ENCODE measurements at regions not wholly inside any gene's neighbourhood (a gene's known extent, or its start where the extent isn't known, plus 50 kb on each side); places are given as distances from the start of the nearest gene placed in this dataset.

DNA sequence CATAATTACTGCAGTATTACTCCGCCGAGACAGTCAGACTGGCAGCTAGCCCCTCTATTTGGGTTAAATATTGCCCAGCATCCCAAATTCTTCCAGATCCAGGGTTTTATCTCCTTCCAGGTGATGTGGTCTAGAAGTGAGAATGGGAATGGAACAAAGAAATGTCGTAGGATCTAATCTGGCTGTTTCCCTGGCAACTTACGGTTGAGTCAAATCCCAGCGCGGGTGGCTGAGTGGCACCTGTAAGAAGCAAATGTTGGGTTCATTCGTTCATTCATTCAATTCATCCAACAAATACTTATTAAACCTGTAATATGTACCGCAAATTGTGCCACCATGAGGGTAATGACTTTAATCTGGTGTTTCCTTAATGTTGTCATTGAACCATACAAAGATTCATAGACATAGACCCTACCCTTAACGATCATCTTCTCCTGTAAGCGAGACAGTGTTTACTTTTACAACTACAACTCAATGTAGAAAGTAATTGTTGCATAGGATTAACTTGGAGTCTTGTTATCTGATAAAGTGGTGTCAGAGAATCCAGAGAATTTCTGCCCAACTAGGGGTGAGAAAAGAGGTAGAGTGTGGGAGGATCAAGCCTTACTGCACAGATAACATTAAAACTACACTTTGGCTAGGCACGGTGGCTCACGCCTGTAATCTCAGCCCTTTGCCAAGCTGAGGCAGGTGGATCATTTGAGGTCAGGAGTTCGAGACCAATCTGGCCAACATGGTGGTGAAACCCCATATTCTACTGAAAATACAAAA lies 91.3 kb upstream of the ADGRF1 start (continued):
- TF ChIP-seq RUNX1 (IDR thresholded peaks at IDR 0.05; ENCODE audit: low read depth), result no peak
- no peak for TF ChIP-seq TRIM28 (IDR thresholded peaks at IDR 0.05)
- no peak for TF ChIP-seq PTTG1 (tag; IDR thresholded peaks at IDR 0.05; ENCODE audit: low read depth)
- no peak for TF ChIP-seq NFXL1 (CRISPR knock-in tag; IDR thresholded peaks at IDR 0.05)
- no peak for TF ChIP-seq YBX1 (IDR thresholded peaks at IDR 0.05)
- peak; percentile 66 for TF ChIP-seq SMARCE1 (IDR thresholded peaks at IDR 0.05)
- no peak for TF ChIP-seq SRF (CRISPR knock-in tag; IDR thresholded peaks at IDR 0.05)
- TF ChIP-seq ZNF780A (CRISPR knock-in tag; IDR thresholded peaks at IDR 0.05), result no peak
- no peak for TF ChIP-seq CAMTA2 (CRISPR knock-in tag; conservative IDR thresholded peaks at IDR 0.05)
- no peak for TF ChIP-seq HDAC2 (IDR thresholded peaks at IDR 0.05)
- TF ChIP-seq SOX6 (IDR thresholded peaks at IDR 0.05), result peak; percentile 70; the same call in 1 of the 2 replicates
- TF ChIP-seq CTCFL (IDR thresholded peaks at IDR 0.05; ENCODE audit: borderline replicate concordance, insufficient read depth, low read depth, low read length, poor library complexity, severe bottlenecking), result no peak
- no peak for TF ChIP-seq ESRRB (CRISPR knock-in tag; IDR thresholded peaks at IDR 0.05; ENCODE audit: borderline replicate concordance)
- no peak for TF ChIP-seq KLF13 (tag; IDR thresholded peaks at IDR 0.05; ENCODE audit: borderline replicate concordance, low read depth)
- no peak for TF ChIP-seq ZNF586 (CRISPR knock-in tag; conservative IDR thresholded peaks at IDR 0.05)
- TF ChIP-seq PML (IDR thresholded peaks at IDR 0.05; ENCODE audit: low read length), result no peak
- TF ChIP-seq TGIF2 (CRISPR knock-in tag; IDR thresholded peaks at IDR 0.05), result no peak
- no peak for TF ChIP-seq GATAD2A (IDR thresholded peaks at IDR 0.05)
- TF ChIP-seq KDM1A (IDR thresholded peaks at IDR 0.05), result peak; percentile 90 to 91
- TF ChIP-seq GTF2E2 (tag; IDR thresholded peaks at IDR 0.05), result no peak
- TF ChIP-seq SAFB (IDR thresholded peaks at IDR 0.05; ENCODE audit: borderline replicate concordance, low read depth, low read length), result no peak
- TF ChIP-seq ZNF217 (CRISPR knock-in tag; IDR thresholded peaks at IDR 0.05), result no peak
- TF ChIP-seq ELF4 (CRISPR knock-in tag; IDR thresholded peaks at IDR 0.05), result no peak
- no peak for TF ChIP-seq HDAC8 (tag; IDR thresholded peaks at IDR 0.05)
- TF ChIP-seq COPS2 (conservative IDR thresholded peaks at IDR 0.05), result no peak
- no peak for TF ChIP-seq ZNF507 (tag; conservative IDR thresholded peaks at IDR 0.05)
- TF ChIP-seq ZBTB49 (CRISPR knock-in tag; IDR thresholded peaks at IDR 0.05; ENCODE audit: borderline replicate concordance), result no peak
